A549 (cell line): ENCODE measurements at regions not wholly inside any gene's neighbourhood (a gene's known extent, or its start where the extent isn't known, plus 50 kb on each side); places are given as distances from the start of the nearest gene placed in this dataset.

Source experiments
- JUNB ChIP-seq: fragments of >200 bp; sonication (Bioruptor Twin); formaldehyde crosslinking; IDR thresholded peaks from 2 replicates; pipeline ENCODE4 v1.6.1; 2016
- POLR2A ChIP-seq: IDR thresholded peaks from 2 replicates; pipeline ENCODE4 v1.6.1; 2012; ENCODE audit warnings: mild to moderate bottlenecking, low read length
- RCOR1 ChIP-seq: fragments of 150-350 bp; IDR thresholded peaks from 2 replicates; pipeline ENCODE4 v1.6.1; 2014; ENCODE audit warnings: antibody characterized with exemption, low read length, low read depth
- TF ChIP-seq, protein P1 (sequence below): fragments of >200 bp; sonication (Bioruptor Twin); formaldehyde crosslinking; IDR thresholded peaks from 3 replicates; pipeline ENCODE4 v1.5.1; 2016

DNA sequence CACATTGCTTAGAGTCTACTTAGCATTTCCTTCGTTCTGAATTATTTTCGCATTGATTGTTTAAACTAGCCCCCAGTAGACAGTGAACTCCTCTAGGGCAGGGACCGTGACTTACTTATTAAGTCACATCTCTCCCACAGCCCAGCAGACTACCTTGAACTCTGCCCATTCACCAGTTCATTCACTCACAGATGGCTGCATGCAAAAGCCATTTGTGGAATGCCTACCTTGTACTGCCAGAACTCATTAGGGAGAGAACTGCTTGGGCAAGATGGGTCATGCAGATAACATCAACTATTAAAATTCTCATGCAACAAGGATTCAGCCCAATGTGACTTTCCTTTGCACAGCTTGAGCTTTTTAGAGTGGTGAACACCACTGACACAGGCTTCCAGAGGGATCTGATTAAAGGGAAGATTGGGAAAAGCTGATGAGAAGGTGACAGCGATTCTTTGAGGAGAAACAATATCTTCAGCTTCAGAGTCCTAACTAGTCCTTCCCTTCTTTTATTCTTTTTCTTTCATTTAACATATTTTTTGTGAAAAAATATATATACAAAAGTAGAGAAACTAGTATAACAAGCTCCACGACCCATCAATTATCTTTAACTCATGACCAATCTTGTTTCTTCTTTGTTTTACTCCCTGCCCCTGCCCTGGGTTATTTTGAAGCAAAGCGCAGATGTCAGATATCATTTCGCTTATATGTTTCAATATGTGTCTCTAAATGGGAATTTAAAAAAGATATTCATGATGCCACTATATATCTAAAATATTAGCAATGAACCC lies 273.9 kb downstream of the CDC5L start:
- TF ChIP-seq JUNB (no peak), POLR2A (no peak), RCOR1 (no peak)
- TF ChIP-seq, protein P1, sequence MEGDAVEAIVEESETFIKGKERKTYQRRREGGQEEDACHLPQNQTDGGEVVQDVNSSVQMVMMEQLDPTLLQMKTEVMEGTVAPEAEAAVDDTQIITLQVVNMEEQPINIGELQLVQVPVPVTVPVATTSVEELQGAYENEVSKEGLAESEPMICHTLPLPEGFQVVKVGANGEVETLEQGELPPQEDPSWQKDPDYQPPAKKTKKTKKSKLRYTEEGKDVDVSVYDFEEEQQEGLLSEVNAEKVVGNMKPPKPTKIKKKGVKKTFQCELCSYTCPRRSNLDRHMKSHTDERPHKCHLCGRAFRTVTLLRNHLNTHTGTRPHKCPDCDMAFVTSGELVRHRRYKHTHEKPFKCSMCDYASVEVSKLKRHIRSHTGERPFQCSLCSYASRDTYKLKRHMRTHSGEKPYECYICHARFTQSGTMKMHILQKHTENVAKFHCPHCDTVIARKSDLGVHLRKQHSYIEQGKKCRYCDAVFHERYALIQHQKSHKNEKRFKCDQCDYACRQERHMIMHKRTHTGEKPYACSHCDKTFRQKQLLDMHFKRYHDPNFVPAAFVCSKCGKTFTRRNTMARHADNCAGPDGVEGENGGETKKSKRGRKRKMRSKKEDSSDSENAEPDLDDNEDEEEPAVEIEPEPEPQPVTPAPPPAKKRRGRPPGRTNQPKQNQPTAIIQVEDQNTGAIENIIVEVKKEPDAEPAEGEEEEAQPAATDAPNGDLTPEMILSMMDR, result no peak
